Astrocyte of the cerebellum (primary cell): ENCODE measurements at regions not wholly inside any gene's neighbourhood (a gene's known extent, or its start where the extent isn't known, plus 50 kb on each side); places are given as distances from the start of the nearest gene placed in this dataset.
A peak's percentile ranks its signal among the peaks of the same experiment; 100 is the strongest.

Experiments used
- DNase-seq: peaks from one replicate; pipeline ENCODE4 v3.0.0-alpha.2; 2011; ENCODE audit warnings: low read depth
- H3K4me3 ChIP-seq: 2 replicates; pipeline ENCODE4 v1.5.1; 2011; ENCODE audit warnings: mild to moderate bottlenecking, low read depth, low read length, moderate library complexity
- in situ Hi-C: cut with HindIII; loops from 2 replicates; pipeline ENCODE4 v1.10.0; 2017; ENCODE audit warnings: low sequenced_read_pairs
- TF ChIP-seq, protein P1 (sequence below): IDR thresholded peaks from 2 replicates; pipeline ENCODE4 v1.5.1; 2012; ENCODE audit warnings: low read length, low read depth, moderate library complexity, mild to moderate bottlenecking; ENCODE audit errors: missing control alignments

DNA sequence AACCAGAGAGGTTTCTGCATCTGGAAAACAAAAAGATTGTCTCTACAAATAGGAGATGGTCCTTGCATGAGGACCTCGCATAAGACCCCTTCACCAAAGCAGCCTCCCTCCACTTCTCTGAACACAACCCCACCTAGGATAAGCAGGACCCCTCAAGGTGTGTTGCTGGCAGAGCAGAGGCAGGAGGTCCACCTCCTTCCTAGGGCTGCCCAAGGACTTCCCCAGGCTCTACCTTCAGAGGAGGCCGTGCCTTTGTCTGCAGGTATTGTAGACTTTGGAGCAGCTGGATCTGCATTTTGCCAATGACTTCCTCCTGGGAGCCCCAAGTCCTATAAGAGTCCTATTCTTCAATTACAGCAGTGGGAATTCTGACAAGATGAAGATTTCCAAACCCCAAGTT is 67.3 kb upstream of the TSPAN11 start:
- no peak for DNase-seq
- no peak overlapping the region for H3K4me3 ChIP-seq
- in situ Hi-C loops, result no loop called here
- TF ChIP-seq, protein P1, sequence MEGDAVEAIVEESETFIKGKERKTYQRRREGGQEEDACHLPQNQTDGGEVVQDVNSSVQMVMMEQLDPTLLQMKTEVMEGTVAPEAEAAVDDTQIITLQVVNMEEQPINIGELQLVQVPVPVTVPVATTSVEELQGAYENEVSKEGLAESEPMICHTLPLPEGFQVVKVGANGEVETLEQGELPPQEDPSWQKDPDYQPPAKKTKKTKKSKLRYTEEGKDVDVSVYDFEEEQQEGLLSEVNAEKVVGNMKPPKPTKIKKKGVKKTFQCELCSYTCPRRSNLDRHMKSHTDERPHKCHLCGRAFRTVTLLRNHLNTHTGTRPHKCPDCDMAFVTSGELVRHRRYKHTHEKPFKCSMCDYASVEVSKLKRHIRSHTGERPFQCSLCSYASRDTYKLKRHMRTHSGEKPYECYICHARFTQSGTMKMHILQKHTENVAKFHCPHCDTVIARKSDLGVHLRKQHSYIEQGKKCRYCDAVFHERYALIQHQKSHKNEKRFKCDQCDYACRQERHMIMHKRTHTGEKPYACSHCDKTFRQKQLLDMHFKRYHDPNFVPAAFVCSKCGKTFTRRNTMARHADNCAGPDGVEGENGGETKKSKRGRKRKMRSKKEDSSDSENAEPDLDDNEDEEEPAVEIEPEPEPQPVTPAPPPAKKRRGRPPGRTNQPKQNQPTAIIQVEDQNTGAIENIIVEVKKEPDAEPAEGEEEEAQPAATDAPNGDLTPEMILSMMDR, result no peak

DNA sequence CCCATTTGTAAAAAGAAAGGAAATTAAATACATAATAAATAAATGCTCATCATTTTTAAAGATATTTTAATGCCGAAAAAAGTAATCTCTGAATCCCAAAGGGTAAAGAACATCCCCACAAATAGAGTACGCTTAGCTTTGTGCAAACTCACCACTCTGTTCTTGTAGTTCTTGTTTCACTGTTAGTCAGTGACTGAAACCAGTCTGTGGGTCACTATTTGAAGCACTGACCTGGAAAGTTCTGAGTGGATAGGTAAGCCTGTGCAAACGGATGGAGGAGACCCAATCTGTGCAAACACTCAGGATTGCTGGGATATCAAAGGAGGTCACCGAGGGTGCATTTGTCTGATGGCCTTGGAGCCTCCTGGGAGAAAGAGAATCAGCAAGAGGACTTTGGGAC is 68.1 kb upstream of the TSPAN11 start:
- no peak overlapping the region for H3K4me3 ChIP-seq
- in situ Hi-C loops, result no loop called here

DNA sequence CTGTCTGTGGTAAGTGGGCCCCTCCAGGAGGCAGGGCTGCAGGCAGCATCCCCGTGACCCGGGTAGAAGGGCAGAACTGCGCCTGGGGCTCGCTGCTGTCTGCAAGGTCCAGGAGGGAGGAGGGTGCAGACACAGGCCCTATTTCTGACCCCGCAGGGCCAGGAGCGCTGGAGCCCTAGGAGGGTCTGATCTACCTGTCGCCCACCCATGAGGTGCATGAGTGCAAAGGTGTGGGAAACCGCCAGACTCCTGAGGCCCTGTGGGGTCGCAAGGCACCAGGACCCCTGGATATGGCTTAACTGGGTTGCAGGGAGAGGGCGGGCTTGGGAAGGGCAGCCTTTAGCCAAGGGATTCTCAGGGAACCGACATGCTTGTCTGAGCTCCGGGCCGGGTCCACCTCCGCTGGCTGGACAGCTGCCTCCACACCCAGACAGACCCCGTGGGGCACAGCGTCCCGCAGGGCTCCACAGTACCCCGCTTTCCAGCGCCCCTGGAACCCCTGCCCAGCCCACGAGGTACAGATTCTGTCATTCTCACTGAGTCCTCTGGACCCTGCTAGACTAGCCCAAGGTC is 72.9 kb upstream of the TSPAN11 start:
- DNase-seq, result no peak
- in situ Hi-C loops, result no loop called here

More for the DNA sequence above, 68.1 kb upstream of the TSPAN11 start:
- TF ChIP-seq, protein P1, result no peak
- DNase-seq, result no peak

DNA sequence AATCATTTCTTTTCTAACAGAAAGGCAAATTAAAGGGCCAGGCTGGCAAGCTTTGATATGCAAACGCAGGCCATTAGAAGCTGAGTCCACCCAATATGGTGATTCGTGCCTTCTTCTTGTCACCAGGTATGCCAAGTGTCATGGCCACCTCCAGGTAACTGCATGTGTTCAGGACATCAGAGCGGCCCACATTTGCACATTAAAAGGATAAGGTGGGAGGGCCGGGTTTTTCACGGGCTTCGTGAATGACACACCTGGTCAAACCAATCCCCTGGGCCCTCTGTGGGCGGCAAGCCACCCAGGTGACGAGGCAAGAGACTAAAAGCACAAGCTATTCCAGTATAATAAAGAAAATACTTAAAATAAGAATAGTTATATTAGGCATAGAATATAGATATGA is 75.9 kb upstream of the TSPAN11 start:
- DNase-seq, result no peak
- H3K4me3 ChIP-seq, result no peak overlapping the region
- in situ Hi-C loops, result no loop called here
- TF ChIP-seq, protein P1, result no peak

More for the DNA sequence above, 72.9 kb upstream of the TSPAN11 start:
- TF ChIP-seq, protein P1, result no peak
- H3K4me3 ChIP-seq, result no peak overlapping the region

DNA sequence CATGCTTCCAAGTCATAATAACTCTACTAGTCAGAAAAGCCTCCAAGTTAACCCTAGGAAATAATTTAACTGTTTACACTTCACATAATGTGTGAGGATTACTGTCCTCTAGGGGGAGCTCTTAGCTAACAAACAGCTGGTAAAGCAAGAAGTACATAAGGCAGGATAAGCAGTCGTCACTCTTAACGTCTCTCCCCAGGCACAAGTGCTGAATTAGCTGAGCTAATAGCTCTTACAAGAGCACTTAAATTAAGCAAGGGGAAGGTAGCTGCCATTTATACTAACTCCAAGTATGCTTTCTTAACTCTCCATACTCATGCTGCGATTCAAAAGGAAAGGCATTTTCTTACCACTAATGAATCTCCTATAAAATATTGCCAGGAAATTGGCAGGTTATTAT is 79.3 kb upstream of the TSPAN11 start:
- DNase-seq, result peak; percentile 64
- in situ Hi-C loops, result no loop called here
- TF ChIP-seq, protein P1, result peak; percentile 63
- no peak overlapping the region for H3K4me3 ChIP-seq

DNA sequence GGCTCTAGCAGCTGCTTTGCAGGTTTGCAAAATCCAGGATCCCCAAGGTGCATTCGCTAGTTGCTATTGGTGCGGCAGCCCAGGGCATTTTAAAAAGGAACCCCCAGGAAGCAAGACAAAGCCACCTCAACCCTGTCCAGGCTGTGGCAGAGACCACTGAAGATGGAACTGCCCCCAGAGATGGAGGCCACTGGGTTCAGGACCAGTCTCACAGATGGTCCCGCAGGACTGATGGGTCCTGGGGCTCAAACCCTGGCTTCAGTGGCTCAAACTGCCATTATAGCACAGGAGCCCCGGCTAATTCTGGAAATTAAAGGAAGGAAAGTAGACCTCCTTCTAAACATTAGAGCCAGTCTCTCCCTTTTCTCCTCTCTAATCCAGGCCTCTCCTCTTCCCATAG is 79.8 kb upstream of the TSPAN11 start:
- TF ChIP-seq, protein P1, result no peak

DNA sequence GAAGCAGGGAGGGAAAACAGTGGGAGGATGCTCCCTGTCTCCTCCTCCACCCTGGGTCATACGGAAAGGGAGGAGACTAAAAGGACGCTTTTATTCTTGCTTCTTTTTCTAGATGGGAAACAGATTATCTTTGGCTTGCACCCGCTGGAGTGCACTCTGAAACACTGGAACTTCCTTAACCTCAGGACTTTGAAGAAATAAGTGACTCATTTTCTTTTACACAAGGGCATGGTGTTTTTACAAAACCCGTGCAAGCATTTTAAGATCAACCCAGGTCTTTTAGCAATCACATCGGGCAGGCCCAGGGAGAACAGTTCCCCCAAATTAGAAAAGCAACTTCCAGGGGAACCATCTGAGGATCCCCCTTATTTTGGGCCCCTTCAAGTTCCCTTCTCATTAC is 80.9 kb upstream of the TSPAN11 start:
- no peak overlapping the region for H3K4me3 ChIP-seq
- TF ChIP-seq, protein P1, result no peak
- no peak for DNase-seq
- in situ Hi-C loops, result no loop called here

More for the DNA sequence above, 79.8 kb upstream of the TSPAN11 start:
- DNase-seq, result no peak
- in situ Hi-C loops, result no loop called here
- no peak overlapping the region for H3K4me3 ChIP-seq
